ENCODE measurements at regions not wholly inside any gene's neighbourhood (a gene's known extent, or its start where the extent isn't known, plus 50 kb on each side); places are given as distances from the start of the nearest gene placed in this dataset.

- no peak for DNase-seq
These were observed 738.2 kb upstream of the GCFC2 start for GRCh38 chr2:76448956-76449355.

- DNase-seq, result no peak
These were observed 736.6 kb upstream of the GCFC2 start for GRCh38 chr2:76447294-76447693.

GRCh38 chr2:76446872-76447271 is 736.2 kb upstream of the GCFC2 start:
- no peak for DNase-seq

- DNase-seq, result no peak
These were observed 735.2 kb upstream of the GCFC2 start for GRCh38 chr2:76445880-76446279.

- DNase-seq, result no peak
These were observed 734.0 kb upstream of the GCFC2 start for GRCh38 chr2:76444732-76445131.

- no peak for DNase-seq
These were observed 726.8 kb upstream of the GCFC2 start for GRCh38 chr2:76437564-76437963.

GRCh38 chr2:76429374-76429773 is 718.7 kb upstream of the GCFC2 start:
- DNase-seq, result no peak

GRCh38 chr2:76427452-76427851 is 716.7 kb upstream of the GCFC2 start:
- no peak for DNase-seq

GRCh38 chr2:76415821-76416220 is 705.1 kb upstream of the GCFC2 start:
- DNase-seq, result no peak

GRCh38 chr2:76413436-76413835 is 702.7 kb upstream of the GCFC2 start:
- no peak for DNase-seq

GRCh38 chr2:76406134-76406855 is 695.6 kb upstream of the GCFC2 start:
- no peak for DNase-seq

GRCh38 chr2:76393356-76393755 is 682.6 kb upstream of the GCFC2 start:
- no peak for DNase-seq

GRCh38 chr2:76391678-76392077 is 681.0 kb upstream of the GCFC2 start:
- DNase-seq, result no peak

- no peak for DNase-seq
These were observed 676.6 kb upstream of the GCFC2 start for GRCh38 chr2:76387294-76387693.

- no peak for DNase-seq
These were observed 675.2 kb upstream of the GCFC2 start for GRCh38 chr2:76385943-76386342.

GRCh38 chr2:76381624-76382023 is 670.9 kb upstream of the GCFC2 start:
- no peak for DNase-seq

GRCh38 chr2:76378140-76378539 is 667.4 kb upstream of the GCFC2 start:
- no peak for DNase-seq

GRCh38 chr2:76341439-76341838 is 630.7 kb upstream of the GCFC2 start:
- DNase-seq, result no peak

GRCh38 chr2:76332871-76333270 is 622.2 kb upstream of the GCFC2 start:
- no peak for DNase-seq

GRCh38 chr2:76330865-76331264 is 620.1 kb upstream of the GCFC2 start:
- DNase-seq, result no peak

GRCh38 chr2:76326636-76327035 is 615.9 kb upstream of the GCFC2 start:
- DNase-seq, result no peak

GRCh38 chr2:76323381-76323780 is 612.7 kb upstream of the GCFC2 start:
- no peak for DNase-seq

GRCh38 chr2:76320716-76321115 is 610.0 kb upstream of the GCFC2 start:
- no peak for DNase-seq

GRCh38 chr2:76318848-76319360 is 608.2 kb upstream of the GCFC2 start:
- no peak for DNase-seq

GRCh38 chr2:76316691-76317090 is 606.0 kb upstream of the GCFC2 start:
- no peak for DNase-seq

All from skin of body (tissue), 1 donor.